ENCODE measurements at regions not wholly inside any gene's neighbourhood (a gene's known extent, or its start where the extent isn't known, plus 50 kb on each side); places are given as distances from the start of the nearest gene placed in this dataset.

DNA sequence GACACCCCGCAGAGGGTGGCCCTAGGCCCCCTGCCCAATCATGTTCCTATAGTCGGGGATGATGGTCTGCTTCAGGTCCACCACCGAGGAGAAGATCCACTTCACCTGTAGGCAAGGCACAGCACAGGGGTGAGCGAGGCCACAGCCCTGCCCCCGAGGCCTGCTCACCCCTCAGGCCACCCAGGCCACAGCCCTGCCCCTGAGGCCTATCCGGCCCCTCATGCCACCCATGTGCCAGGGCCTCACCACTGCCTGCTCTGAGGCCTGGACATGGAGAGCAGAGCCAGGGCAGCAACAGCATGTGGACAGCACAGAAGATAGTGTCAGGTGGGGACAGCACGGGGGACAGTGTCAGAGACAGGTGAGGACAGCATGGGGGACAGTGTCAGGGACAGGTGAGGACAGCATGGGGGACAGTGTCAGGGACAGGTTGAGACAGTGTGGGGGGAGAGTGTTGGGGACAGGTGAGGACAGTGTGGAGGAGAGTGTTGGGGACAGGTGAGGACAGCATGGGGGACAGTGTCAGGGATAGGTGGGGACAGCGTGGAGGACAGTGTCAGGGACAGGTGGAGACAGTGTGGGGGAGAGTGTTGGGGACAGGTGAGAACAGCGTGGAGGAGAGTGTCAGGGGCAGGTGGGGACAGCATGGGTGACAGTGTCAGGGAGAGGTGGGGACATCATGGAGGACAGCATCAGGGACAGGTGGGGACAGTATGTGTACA, 239.7 kb downstream of the TMEM121 start:
- TF ChIP-seq YY1 (IDR thresholded peaks at IDR 0.05; ENCODE audit: insufficient read depth, insufficient read length) (no peak), ZNF274 (IDR thresholded peaks at IDR 0.05; ENCODE audit: low read depth, low read length) (no peak)

Data from NT2/D1 (cell line).